ENCODE measurements at regions not wholly inside any gene's neighbourhood (a gene's known extent, or its start where the extent isn't known, plus 50 kb on each side); places are given as distances from the start of the nearest gene placed in this dataset.

DNA sequence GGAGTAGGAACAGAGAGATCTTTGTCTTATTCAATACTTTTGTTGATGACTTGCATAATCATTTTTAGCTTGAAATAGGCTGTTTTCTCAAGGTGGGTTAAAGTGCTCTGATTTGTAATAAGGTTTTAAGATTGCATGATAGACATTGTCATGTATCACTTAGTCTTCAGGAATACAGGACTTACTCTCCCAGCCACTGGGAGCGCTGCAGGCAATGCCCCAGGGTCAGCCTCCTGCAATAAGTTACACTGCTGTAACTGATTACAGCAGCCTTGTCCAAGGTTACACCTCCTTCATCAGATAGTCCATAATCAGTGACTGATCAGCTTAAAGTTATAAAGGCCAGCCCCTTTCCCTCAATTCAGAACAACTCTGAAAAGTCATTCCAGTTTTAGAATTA lies 218.6 kb downstream of the ESM1 start:
- DNase-seq: no peak

- DNase-seq: no peak
These were observed 220.0 kb downstream of the ESM1 start for GRCh38 chr5:54765165-54766028.

GRCh38 chr5:54764102-54765090 lies 221.0 kb downstream of the ESM1 start:
- no peak for DNase-seq

DNA sequence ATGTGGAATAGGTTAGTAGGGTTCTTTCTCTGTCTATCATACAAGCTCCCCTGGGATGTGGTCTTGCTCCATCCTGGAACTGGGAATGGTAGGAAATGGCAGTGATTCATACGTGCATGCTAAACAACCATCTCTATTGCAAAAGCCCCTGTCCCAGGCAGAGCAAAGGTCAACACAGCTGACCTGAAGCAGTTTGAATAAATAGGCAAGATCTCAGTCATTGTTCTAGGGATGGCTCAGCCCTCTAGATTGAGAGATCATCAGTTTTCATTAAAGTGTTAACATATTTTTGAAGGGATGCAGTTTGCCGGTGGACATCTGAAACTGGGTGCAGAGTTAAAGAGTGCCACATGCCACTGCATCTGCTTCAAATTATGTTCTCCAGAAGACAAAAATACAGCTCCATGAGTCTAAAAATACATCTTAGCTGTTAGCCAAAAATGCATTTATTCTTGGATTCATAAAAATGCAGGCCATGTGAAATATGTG lies 224.1 kb downstream of the ESM1 start:
- no peak for DNase-seq

GRCh38 chr5:54760182-54760935 lies 225.0 kb downstream of the ESM1 start:
- no peak for DNase-seq

- no peak for DNase-seq
These were observed 227.4 kb downstream of the ESM1 start for GRCh38 chr5:54758038-54758437.

- DNase-seq: no peak
These were observed 227.9 kb downstream of the ESM1 start for GRCh38 chr5:54757541-54757940.

DNA sequence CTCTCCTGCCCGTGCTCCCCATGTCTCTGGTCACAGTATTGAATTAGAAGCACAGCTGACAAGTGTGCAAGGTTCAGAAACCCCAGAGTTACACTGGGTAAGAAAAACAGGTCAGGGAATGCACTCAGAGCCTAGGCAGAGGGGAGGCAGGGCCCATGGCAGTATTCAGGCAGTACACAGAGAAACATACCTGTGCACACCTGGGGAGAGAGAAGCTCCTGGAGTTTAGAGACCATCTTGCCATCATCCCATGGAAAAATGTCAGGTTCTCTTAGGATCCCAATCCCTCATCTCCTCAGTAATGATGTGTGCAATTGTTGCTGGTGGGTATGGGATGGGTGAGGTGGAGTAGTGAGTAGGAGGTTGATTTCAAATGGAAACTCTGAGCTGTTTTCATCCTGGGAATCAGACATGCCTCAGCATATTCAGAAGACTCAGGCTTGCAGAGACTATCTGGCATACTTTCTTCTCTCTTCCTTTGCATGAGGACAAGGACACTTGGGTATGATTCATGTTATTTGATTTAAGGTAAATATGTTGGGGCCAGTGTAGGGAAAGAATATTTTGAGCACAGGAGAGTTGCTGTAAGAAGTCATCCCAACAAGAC lies 228.5 kb downstream of the ESM1 start:
- DNase-seq: no peak

- no peak for DNase-seq
These were observed 229.1 kb downstream of the ESM1 start for GRCh38 chr5:54756301-54756700.

- DNase-seq: no peak
These were observed 230.5 kb downstream of the ESM1 start for GRCh38 chr5:54754878-54755277.

DNA sequence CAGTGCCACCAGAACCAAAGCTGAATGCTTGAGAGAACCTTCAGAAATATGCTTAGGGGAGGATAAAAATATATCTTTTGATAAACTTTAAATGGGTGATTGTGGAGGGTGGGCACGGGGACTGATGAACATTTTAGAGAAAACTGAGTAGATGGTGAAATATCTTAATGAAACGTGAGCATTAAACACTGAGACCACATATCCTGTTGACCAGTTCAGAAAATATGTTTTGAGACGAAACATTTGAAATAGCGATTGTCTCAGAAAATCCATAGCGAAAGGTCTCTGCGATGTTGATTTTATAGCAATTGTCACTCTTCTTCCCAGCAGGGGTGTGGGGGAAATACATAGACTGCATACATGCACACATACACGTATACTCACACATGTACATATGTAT lies 231.0 kb downstream of the ESM1 start:
- no peak for DNase-seq

DNA sequence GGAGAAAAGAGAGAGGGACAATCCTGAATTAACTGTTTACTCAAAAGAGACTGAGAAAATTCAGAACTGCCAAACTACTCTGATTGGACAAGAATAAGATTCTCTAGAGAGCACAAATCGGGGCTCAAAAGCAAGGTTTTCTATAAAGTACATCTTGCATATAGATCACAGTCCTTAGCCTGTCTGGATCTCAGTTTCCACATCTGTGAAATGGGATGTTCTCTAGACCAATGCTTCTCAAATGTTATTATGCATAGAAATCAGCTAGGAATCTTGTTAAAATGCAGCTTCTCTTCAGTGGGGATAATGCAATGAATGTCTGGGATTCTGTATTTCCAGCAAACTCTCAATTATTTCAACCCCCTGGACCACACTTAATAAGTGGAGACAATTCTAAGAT lies 231.6 kb downstream of the ESM1 start:
- DNase-seq: no peak

GRCh38 chr5:54753034-54753433 lies 232.4 kb downstream of the ESM1 start:
- DNase-seq: no peak

DNA sequence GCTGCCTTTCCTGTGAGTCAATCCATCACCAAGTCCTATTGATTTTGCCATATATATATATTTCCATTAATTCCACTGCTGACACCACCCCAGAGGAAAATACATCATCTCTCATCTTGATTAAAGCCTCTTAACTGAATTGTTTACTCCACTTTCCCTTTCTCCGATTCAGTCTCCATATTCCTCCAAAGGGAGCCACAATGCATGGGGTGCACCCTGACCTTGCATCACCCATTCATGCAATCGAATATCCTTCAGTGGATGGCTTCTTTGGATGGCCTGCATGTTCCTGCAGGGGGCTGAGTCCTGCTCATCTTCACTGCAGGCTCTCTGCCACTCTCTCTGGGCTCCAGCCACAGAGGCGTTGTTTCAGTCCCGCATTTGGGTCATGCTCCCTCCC lies 231.0 kb downstream of the SNX18 start:
- no peak for DNase-seq

- no peak for DNase-seq
These were observed 229.3 kb downstream of the SNX18 start for GRCh38 chr5:54746777-54747398.

GRCh38 chr5:54746346-54746745 lies 228.8 kb downstream of the SNX18 start:
- DNase-seq: no peak

GRCh38 chr5:54745599-54745998 lies 228.0 kb downstream of the SNX18 start:
- DNase-seq: no peak

GRCh38 chr5:54743997-54744788 lies 226.6 kb downstream of the SNX18 start:
- DNase-seq: peak; percentile 20

- DNase-seq: no peak
These were observed 226.0 kb downstream of the SNX18 start for GRCh38 chr5:54743581-54743980.

- DNase-seq: no peak
These were observed 224.9 kb downstream of the SNX18 start for GRCh38 chr5:54742417-54742891.

GRCh38 chr5:54741711-54742110 lies 224.2 kb downstream of the SNX18 start:
- DNase-seq: no peak

Measured in stimulated activated CD4-positive, alpha-beta T cell treated with anti-CD3 and anti-CD28 coated beads, Interleukin-12 subunit alpha, Interleukin-12 subunit beta, amount 100 ng/mL, for 4 hours (primary cell).